Duodenal mucosa (tissue), 2 donors: ENCODE measurements at regions not wholly inside any gene's neighbourhood (a gene's known extent, or its start where the extent isn't known, plus 50 kb on each side); places are given as distances from the start of the nearest gene placed in this dataset.
"Not testable (repeated sequence)": the region's sequence is repeated elsewhere in the genome, so short reads cannot be mapped to it uniquely, and the experiment has no call there.

ENCODE experiments used
- H3K27ac ChIP-seq: one replicate; pipeline ENCODE4 v1.7.0; 2013; ENCODE audit warnings: low read depth, low read length
- H3K27me3 ChIP-seq, 2 donors: one replicate each; pipeline ENCODE4 v1.7.0; 2013; ENCODE audit warnings: low read length in 2 of 2, control low read depth in 1 of 2; ENCODE audit not compliant: insufficient read depth in 2 of 2, control insufficient read depth in 1 of 2
- H3K36me3 ChIP-seq, 2 donors: one replicate each; pipeline ENCODE4 v1.7.0; 2013; ENCODE audit warnings: low read length in 2 of 2, control low read depth in 1 of 2; ENCODE audit not compliant: insufficient read depth in 2 of 2, control insufficient read depth in 1 of 2
- H3K4me1 ChIP-seq, 2 donors: one replicate each; pipeline ENCODE4 v1.7.0; 2013; ENCODE audit warnings: low read length in 2 of 2, control low read depth in 1 of 2; ENCODE audit not compliant: insufficient read depth in 2 of 2, control insufficient read depth in 1 of 2
- H3K4me3 ChIP-seq, 2 donors: one replicate each; pipeline ENCODE4 v1.7.0; 2013; ENCODE audit warnings: low read length in 2 of 2, low read depth in 1 of 2
- H3K9ac ChIP-seq, 2 donors: one replicate each; pipeline ENCODE4 v1.7.0; 2013; ENCODE audit warnings: low read length in 2 of 2, low read depth in 1 of 2
- H3K9me3 ChIP-seq, 2 donors: one replicate each; pipeline ENCODE4 v1.7.0; 2013; ENCODE audit warnings: low read length in 2 of 2, control low read depth in 1 of 2; ENCODE audit not compliant: control insufficient read depth in 1 of 2

DNA sequence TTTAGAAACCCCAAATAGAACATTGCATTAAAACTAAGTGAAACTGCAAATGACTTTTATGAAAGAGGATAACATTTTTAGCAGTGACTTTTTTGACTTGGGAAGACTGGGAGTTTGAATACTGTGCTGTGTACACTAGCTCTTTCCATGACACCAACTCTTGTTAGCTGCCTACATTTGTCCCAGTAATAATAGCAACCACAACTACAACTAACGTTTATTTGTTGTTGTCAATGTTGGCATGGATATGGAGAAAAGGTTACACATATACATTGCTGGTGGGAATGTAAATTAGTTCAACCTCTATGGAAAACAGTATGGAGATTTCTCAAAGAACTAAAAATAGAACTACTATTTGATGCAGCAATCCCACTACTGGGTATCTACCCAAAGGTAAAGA, 329.6 kb upstream of the ADAMTS9 start:
- Histone ChIP-seq H3K4me3 (no peak overlapping the region), H3K36me3 (no peaks in the 10 kb centered on the region), H3K9ac (no peak overlapping the region), H3K27me3 (no peaks in the 10 kb centered on the region), H3K9me3 (no peaks in the 10 kb centered on the region), H3K4me1 (peaks cover 12 to 16% of the 10 kb centered on the region in 2 donors), H3K27ac (no peak overlapping the region)

DNA sequence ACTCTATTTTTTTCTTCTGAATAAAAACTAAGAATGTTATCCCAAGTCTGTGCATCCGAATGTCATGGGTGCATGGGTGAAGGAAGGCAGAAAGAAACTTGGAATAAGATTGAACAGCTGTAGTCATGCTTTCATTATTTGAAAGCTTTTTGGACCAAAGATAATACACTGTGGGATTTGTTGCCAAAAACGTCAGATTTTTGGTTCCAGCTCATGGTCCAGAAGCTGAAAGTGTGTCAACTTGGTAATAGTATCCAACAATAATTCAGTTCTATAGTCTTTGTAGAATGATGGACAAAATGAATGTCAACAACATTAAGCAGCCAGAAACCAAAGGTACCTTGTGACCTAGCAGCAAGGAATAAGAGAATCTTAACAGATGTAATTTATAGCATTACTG, 327.9 kb upstream of the ADAMTS9 start:
- no peak overlapping the region for H3K27ac ChIP-seq

DNA sequence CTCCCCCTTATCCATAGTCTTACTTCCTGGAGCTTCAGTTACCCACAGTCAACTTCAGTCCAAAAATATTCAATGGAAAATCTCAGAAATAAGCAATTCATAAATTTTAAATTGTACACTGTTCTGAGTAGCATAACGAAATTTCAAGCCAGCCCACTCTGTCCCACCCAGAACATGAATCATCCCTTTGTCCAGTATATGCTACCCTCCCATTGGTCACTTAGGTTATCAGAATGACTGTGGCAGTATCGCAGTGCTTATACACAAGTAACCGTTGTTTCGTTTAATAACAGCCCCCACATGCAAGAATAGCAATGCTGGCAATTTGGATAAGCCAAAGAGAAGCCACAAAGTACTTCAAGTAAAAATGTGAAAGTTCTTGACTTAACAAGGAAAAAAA, 325.3 kb upstream of the ADAMTS9 start:
- Histone ChIP-seq H3K27ac (no peak overlapping the region), H3K27me3 (no peaks in the 10 kb centered on the region), H3K4me1 (peaks cover 3 to 7% of the 10 kb centered on the region in 2 donors), H3K4me3 (no peak overlapping the region), H3K9me3 (no peaks in the 10 kb centered on the region), H3K9ac (no peak overlapping the region), H3K36me3 (no peaks in the 10 kb centered on the region)

More for the DNA sequence above, 327.9 kb upstream of the ADAMTS9 start:
- no peaks in the 10 kb centered on the region for H3K27me3 ChIP-seq
- no peak overlapping the region for H3K9ac ChIP-seq
- H3K4me3 ChIP-seq = no peak overlapping the region
- peaks cover 12 to 16% of the 10 kb centered on the region in 2 donors for H3K4me1 ChIP-seq
- no peaks in the 10 kb centered on the region for H3K36me3 ChIP-seq
- H3K9me3 ChIP-seq = no peaks in the 10 kb centered on the region

- no peak overlapping the region for H3K27ac ChIP-seq
- no peaks in the 10 kb centered on the region for H3K9me3 ChIP-seq
These were observed 318.5 kb upstream of the ADAMTS9 start for GRCh38 chr3:65006300-65006739.

GRCh38 chr3:65005486-65005885, 317.7 kb upstream of the ADAMTS9 start:
- Histone ChIP-seq H3K27ac (no peak overlapping the region), H3K9ac (no peak overlapping the region), H3K36me3 (no peaks in the 10 kb centered on the region), H3K9me3 (no peaks in the 10 kb centered on the region), H3K27me3 (no peaks in the 10 kb centered on the region), H3K4me3 (no peak overlapping the region), H3K4me1 (no peaks in the 10 kb centered on the region)

More at GRCh38 chr3:65006300-65006739, 318.5 kb upstream of the ADAMTS9 start:
- Histone ChIP-seq H3K36me3 (no peaks in the 10 kb centered on the region), H3K27me3 (no peaks in the 10 kb centered on the region), H3K9ac (no peak overlapping the region), H3K4me1 (no peaks in the 10 kb centered on the region), H3K4me3 (no peak overlapping the region)

- Histone ChIP-seq H3K4me1 (no peaks in the 10 kb centered on the region), H3K9me3 (no peaks in the 10 kb centered on the region), H3K36me3 (no peaks in the 10 kb centered on the region), H3K9ac (no peak overlapping the region), H3K27ac (no peak overlapping the region), H3K27me3 (no peaks in the 10 kb centered on the region), H3K4me3 (no peak overlapping the region)
These were observed 317.0 kb upstream of the ADAMTS9 start for GRCh38 chr3:65004795-65005295.

- H3K9me3 ChIP-seq = no peaks in the 10 kb centered on the region
These were observed 316.5 kb upstream of the ADAMTS9 start for GRCh38 chr3:65004306-65004705.

DNA sequence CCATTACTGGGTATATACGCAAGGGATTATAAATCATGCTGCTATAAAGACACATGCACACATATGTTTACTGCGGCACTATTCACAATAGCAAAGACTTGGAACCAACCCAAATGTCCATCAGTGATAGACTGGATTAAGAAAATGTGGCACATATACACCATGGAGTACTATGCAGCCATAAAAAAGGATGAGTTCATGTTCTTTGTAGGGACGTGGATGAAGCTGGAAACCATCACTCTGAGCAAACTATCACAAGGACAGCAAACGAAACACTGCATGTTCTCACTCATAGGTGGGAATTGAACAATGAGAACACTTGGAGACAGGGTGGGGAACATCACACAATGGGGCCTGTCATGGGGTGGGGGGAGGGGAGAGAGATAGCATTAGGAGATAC, 313.3 kb upstream of the ADAMTS9 start:
- not testable (repeated sequence) for H3K27me3 ChIP-seq, H3K4me3 ChIP-seq, H3K9ac ChIP-seq, H3K4me1 ChIP-seq, H3K36me3 ChIP-seq, H3K9me3 ChIP-seq, H3K27ac ChIP-seq

More at GRCh38 chr3:65004306-65004705, 316.5 kb upstream of the ADAMTS9 start:
- Histone ChIP-seq H3K9ac (no peak overlapping the region), H3K27me3 (no peaks in the 10 kb centered on the region), H3K4me1 (no peaks in the 10 kb centered on the region), H3K36me3 (no peaks in the 10 kb centered on the region), H3K27ac (no peak overlapping the region), H3K4me3 (no peak overlapping the region)

DNA sequence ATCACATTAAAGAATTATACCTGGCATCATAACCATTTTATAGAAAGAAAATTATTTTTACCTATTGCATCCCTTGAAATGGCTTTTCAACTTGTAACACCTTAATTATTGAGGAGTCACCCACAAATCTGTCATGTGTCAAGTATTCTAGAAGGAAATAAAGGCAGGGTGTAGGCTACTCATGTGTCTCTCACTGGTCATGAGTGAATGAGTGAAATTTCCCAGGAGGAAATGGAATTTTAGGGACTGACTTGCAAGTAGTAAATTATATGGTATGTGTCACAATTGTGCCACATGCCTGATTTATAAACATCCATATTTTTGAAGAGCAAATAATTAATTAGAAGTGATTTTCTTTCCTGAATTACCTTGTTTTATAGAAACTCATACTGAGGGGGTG, 310.5 kb upstream of the ADAMTS9 start:
- Histone ChIP-seq H3K36me3 (no peaks in the 10 kb centered on the region), H3K4me3 (no peak overlapping the region), H3K27me3 (no peaks in the 10 kb centered on the region), H3K9me3 (no peaks in the 10 kb centered on the region), H3K4me1 (no peaks in the 10 kb centered on the region), H3K9ac (no peak overlapping the region), H3K27ac (no peak overlapping the region)

GRCh38 chr3:64995857-64996551, 308.2 kb upstream of the ADAMTS9 start:
- no peaks in the 10 kb centered on the region for H3K27me3 ChIP-seq
- no peaks in the 10 kb centered on the region for H3K9me3 ChIP-seq
- H3K27ac ChIP-seq = no peak overlapping the region
- H3K36me3 ChIP-seq = no peaks in the 10 kb centered on the region
- no peak overlapping the region for H3K9ac ChIP-seq
- H3K4me1 ChIP-seq = no peaks in the 10 kb centered on the region
- H3K4me3 ChIP-seq = no peak overlapping the region
